SK-N-SH (cell line): ENCODE measurements at regions not wholly inside any gene's neighbourhood (a gene's known extent, or its start where the extent isn't known, plus 50 kb on each side); places are given as distances from the start of the nearest gene placed in this dataset.

Source experiments
- CTCF ChIA-PET: fragments of 300-600, 350-600 bp; formaldehyde crosslinking; extraction: SDS; loops from one replicate; lab custom pipeline; 2021; lab: Yijun Ruan, JAX
- POLR2A ChIA-PET: fragments of 350-600 bp; sonication (Branson Sonifier 250); formaldehyde crosslinking; extraction: SDS; loops from one replicate; lab custom pipeline; 2020; ENCODE audit warnings: antibody characterized with exemption, inconsistent platforms; lab: Yijun Ruan, JAX
- DNase-seq: peaks from one replicate; pipeline ENCODE4 v3.0.0; 2012
- H2AFZ ChIP-seq: fragments of 200-600 bp; sonication (generic); 2 replicates; pipeline ENCODE4 v1.8.1; 2016; ENCODE audit warnings: antibody characterized with exemption, mild to moderate bottlenecking, low read depth
- H3F3A ChIP-seq: fragments of 200-600 bp; sonication (generic); replicated peaks from 2 replicates; pipeline ENCODE3; 2016; ENCODE audit warnings: antibody characterized with exemption, mild to moderate bottlenecking; ENCODE audit not compliant: insufficient read depth
- H3K27ac ChIP-seq, 2 experiments: fragments of 200-500 bp in 1 of 2; fragments of 200-600 bp in 1 of 2; sonication (Bioruptor generic) in 1 of 2; sonication (generic), shearing (Covaris generic) in 1 of 2; 2 replicates each; pipeline versions ENCODE4 v1.5.1 to v1.6.1; 2014 to 2016; ENCODE audit warnings: low read depth in 2 of 2, inconsistent platforms in 1 of 2, low read length in 1 of 2, mild to moderate bottlenecking in 1 of 2, mixed read lengths in 1 of 2
- H3K27me3 ChIP-seq: fragments of 200-600 bp; sonication (generic), shearing (Covaris generic); 2 replicates; pipeline ENCODE4 v1.6.1; 2016; ENCODE audit warnings: mixed run types; ENCODE audit not compliant: insufficient read depth
- H3K36me3 ChIP-seq, 2 experiments: fragments of 200-500 bp in 1 of 2; fragments of 200-600 bp in 1 of 2; sonication (Bioruptor generic) in 1 of 2; sonication (generic) in 1 of 2; replicated peaks in 1 of 2; 2 replicates each; pipeline versions ENCODE3 to v1.5.1; 2014 to 2016; ENCODE audit warnings: low read length in 1 of 2, mild to moderate bottlenecking in 1 of 2; ENCODE audit not compliant: insufficient read depth in 2 of 2, control insufficient read depth in 1 of 2
- H3K4me1 ChIP-seq, 2 experiments: fragments of 200-500 bp in 1 of 2; fragments of 200-600 bp in 1 of 2; sonication (Bioruptor generic) in 1 of 2; sonication (generic), shearing (Covaris generic) in 1 of 2; 2 replicates each; pipeline versions ENCODE4 v1.5.1 to v1.6.1; 2014 to 2016; ENCODE audit warnings: low read depth in 1 of 2, low read length in 1 of 2, mixed run types in 1 of 2; ENCODE audit not compliant: insufficient read depth in 2 of 2, control insufficient read depth in 1 of 2
- H3K4me2 ChIP-seq: fragments of 200-600 bp; sonication (generic), shearing (Covaris generic); 2 replicates; pipeline ENCODE4 v1.6.1; 2017; ENCODE audit warnings: mixed run types
- H3K4me3 ChIP-seq, 2 experiments: fragments of 200-500 bp in 1 of 2; fragments of 200-600 bp in 1 of 2; sonication (Bioruptor generic) in 1 of 2; sonication (generic), shearing (Covaris generic) in 1 of 2; 2 replicates each; pipeline versions ENCODE4 v1.5.1 to v1.8.1; 2014 to 2016; ENCODE audit warnings: low read depth in 2 of 2, inconsistent platforms in 1 of 2, low read length in 1 of 2, mild to moderate bottlenecking in 1 of 2, mixed read lengths in 1 of 2, moderate library complexity in 1 of 2
- H3K79me2 ChIP-seq: fragments of 200-600 bp; sonication (generic); 2 replicates; pipeline ENCODE4 v1.8.1; 2017; ENCODE audit warnings: mild to moderate bottlenecking; ENCODE audit not compliant: insufficient read depth
- H3K9ac ChIP-seq: fragments of 200-600 bp; sonication (generic); 2 replicates; pipeline ENCODE4 v1.6.1; 2017; ENCODE audit warnings: mixed run types
- H3K9me2 ChIP-seq: fragments of 200-600 bp; sonication (generic); 2 replicates; pipeline ENCODE4 v1.6.1; 2017; ENCODE audit warnings: mixed run types
- H3K9me3 ChIP-seq: fragments of 200-600 bp; sonication (generic); 2 replicates; pipeline ENCODE4 v1.6.1; 2017; ENCODE audit warnings: mixed run types, mild to moderate bottlenecking, moderate library complexity
- H4K20me1 ChIP-seq: fragments of 200-600 bp; sonication (generic); 2 replicates; pipeline ENCODE4 v1.6.1; 2017; ENCODE audit warnings: mild to moderate bottlenecking, mixed run types; ENCODE audit not compliant: insufficient read depth
- CHD2 ChIP-seq: fragments of 150-350 bp; IDR thresholded peaks from 2 replicates; pipeline ENCODE4 v1.6.1; 2018; ENCODE audit warnings: low read length; ENCODE audit not compliant: partially characterized antibody
- EP300 ChIP-seq, 2 experiments: IDR thresholded peaks; 2 replicates each; pipeline versions ENCODE4 v1.4.0 to v1.6.1; 2012; ENCODE audit warnings: borderline replicate concordance in 1 of 2, low read depth in 1 of 2, low read length in 1 of 2
- EZH2phosphoT487 ChIP-seq: fragments of 200-600 bp; sonication (generic); IDR thresholded peaks from 2 replicates; pipeline ENCODE4 v1.6.1; 2017; ENCODE audit warnings: low read depth, mixed run types, mild to moderate bottlenecking, antibody characterized with exemption, moderate library complexity, borderline replicate concordance
- GATA2 ChIP-seq: sonication (generic); formaldehyde crosslinking; IDR thresholded peaks from 2 replicates; pipeline ENCODE4 v1.5.0; 2020; ENCODE audit warnings: mild to moderate bottlenecking, missing genetic modification reagents
- IRF3 ChIP-seq: fragments of 150-350 bp; IDR thresholded peaks from 2 replicates; pipeline ENCODE4 v1.6.1; 2016; ENCODE audit warnings: mild to moderate bottlenecking, low read depth, low read length
- MEF2A ChIP-seq: IDR thresholded peaks from 2 replicates; pipeline ENCODE4 v1.4.0; 2012; ENCODE audit warnings: low read depth, borderline replicate concordance
- MXI1 ChIP-seq: IDR thresholded peaks from 2 replicates; pipeline ENCODE4 v1.6.1; 2012; ENCODE audit warnings: mild to moderate bottlenecking, low read depth, low read length, improper control_type of control experiment
- NRF1 ChIP-seq: IDR thresholded peaks from 2 replicates; pipeline ENCODE4 v1.6.1; 2012; ENCODE audit warnings: low read depth, mild to moderate bottlenecking, low read length
- POLR2AphosphoS5 ChIP-seq: IDR thresholded peaks from 2 replicates; pipeline ENCODE4 v1.6.1; 2012; ENCODE audit warnings: low read depth, low read length
- RXRA ChIP-seq: IDR thresholded peaks from 2 replicates; pipeline ENCODE4 v1.4.0; 2012; ENCODE audit warnings: low read depth, mild to moderate bottlenecking, borderline replicate concordance
- SIN3A ChIP-seq: IDR thresholded peaks from 2 replicates; pipeline ENCODE4 v1.6.1; 2012; ENCODE audit warnings: low read depth, mild to moderate bottlenecking, low read length, moderate library complexity, borderline replicate concordance
- TAF1 ChIP-seq: IDR thresholded peaks from 2 replicates; pipeline ENCODE4 v1.6.1; 2012; ENCODE audit warnings: low read depth, mild to moderate bottlenecking, low read length, moderate library complexity, borderline replicate concordance
- TCF12 ChIP-seq: IDR thresholded peaks from 2 replicates; pipeline ENCODE4 v1.4.0; 2012
- YY1 ChIP-seq: IDR thresholded peaks from 2 replicates; pipeline ENCODE4 v1.4.0; 2012; ENCODE audit warnings: low read depth, mild to moderate bottlenecking
- WGBS: methylation state at CpG from one replicate; pipeline ENCODE4 v1.1.6; 2017; ENCODE audit warnings: low lambda C conversion rate; 5-methylcytosine and 5-hydroxymethylcytosine counted together
- TF ChIP-seq, protein P1 (sequence below): IDR thresholded peaks from 2 replicates; pipeline ENCODE4 v1.4.0; 2012; ENCODE audit warnings: low read depth, borderline replicate concordance

- ChIA-PET POLR2A (no interaction called here), CTCF (no interaction called here)
- no peaks in the 10 kb centered on the region for H3K36me3 ChIP-seq
- H3F3A ChIP-seq, result no peaks in the 10 kb centered on the region
- H3K9me2 ChIP-seq, result no peaks in the 10 kb centered on the region
- no peak for DNase-seq
- H3K4me2 ChIP-seq, result no peak overlapping the region
- no peak overlapping the region for H3K9ac ChIP-seq
- no peaks in the 10 kb centered on the region for H3K27me3 ChIP-seq
- H3K9me3 ChIP-seq, result no peaks in the 10 kb centered on the region
- no peaks in the 10 kb centered on the region for H4K20me1 ChIP-seq
- no peaks in the 10 kb centered on the region for H3K4me1 ChIP-seq
- no peaks in the 10 kb centered on the region for H3K79me2 ChIP-seq
- H3K4me3 ChIP-seq, result no peak overlapping the region
- H3K27ac ChIP-seq, result no peak overlapping the region
- WGBS, result 42% methylated on average over 13 of the region's 19 CpGs
- no peak for TF ChIP-seq RXRA
- no peak for TF ChIP-seq TAF1
- TF ChIP-seq MXI1, result no peak
- TF ChIP-seq GATA2 (CRISPR knock-in tag), result no peak
- TF ChIP-seq EZH2phosphoT487, result no peak
- TF ChIP-seq CHD2, result no peak
- TF ChIP-seq EP300 (IDR thresholded peaks at IDR 0.05; ENCODE audit: borderline replicate concordance in 1 of 2, low read depth in 1 of 2, low read length in 1 of 2), result no peak
- TF ChIP-seq POLR2AphosphoS5, result no peak
- no peak for TF ChIP-seq TCF12
- TF ChIP-seq, protein P1, sequence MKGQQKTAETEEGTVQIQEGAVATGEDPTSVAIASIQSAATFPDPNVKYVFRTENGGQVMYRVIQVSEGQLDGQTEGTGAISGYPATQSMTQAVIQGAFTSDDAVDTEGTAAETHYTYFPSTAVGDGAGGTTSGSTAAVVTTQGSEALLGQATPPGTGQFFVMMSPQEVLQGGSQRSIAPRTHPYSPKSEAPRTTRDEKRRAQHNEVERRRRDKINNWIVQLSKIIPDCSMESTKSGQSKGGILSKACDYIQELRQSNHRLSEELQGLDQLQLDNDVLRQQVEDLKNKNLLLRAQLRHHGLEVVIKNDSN, result no peak
- no peak overlapping the region for H2AFZ ChIP-seq
These were observed 240.9 kb upstream of the SALL1 start for GRCh38 chr16:51391798-51392511.

DNA sequence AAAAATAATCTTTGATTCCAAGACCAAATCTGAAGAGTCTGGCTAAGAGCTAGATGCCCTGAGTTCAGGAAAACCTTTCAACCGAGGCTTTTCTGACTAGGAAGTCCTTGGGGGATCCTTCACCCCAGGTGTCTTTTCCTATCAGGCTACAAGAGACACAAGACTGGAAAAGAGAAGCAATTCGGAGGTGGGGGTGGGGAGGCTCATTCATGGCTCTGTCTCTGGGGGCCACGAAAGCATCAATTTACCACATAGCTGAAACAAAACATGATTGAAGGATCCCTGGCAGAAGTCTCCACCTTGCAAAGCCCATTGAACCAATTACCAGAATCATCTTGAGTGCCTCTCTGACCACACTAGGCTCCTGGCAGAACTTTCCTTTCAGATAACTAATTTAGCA, 239.8 kb upstream of the SALL1 start:
- DNase-seq, result no peak
- no peak for TF ChIP-seq SIN3A
- no peak for TF ChIP-seq GATA2 (CRISPR knock-in tag)
- TF ChIP-seq IRF3, result no peak
- no peak for TF ChIP-seq POLR2AphosphoS5
- TF ChIP-seq MEF2A, result no peak
- TF ChIP-seq TAF1, result no peak
- TF ChIP-seq, protein P1, result no peak
- TF ChIP-seq NRF1, result no peak
- no peak for TF ChIP-seq YY1
- Histone ChIP-seq H2AFZ (no peak overlapping the region), H3K4me2 (no peak overlapping the region), H3K9me3 (no peaks in the 10 kb centered on the region), H3F3A (no peaks in the 10 kb centered on the region), H3K9me2 (no peaks in the 10 kb centered on the region), H3K79me2 (no peaks in the 10 kb centered on the region), H3K27ac (no peak overlapping the region), H3K4me1 (no peaks in the 10 kb centered on the region), H3K36me3 (no peaks in the 10 kb centered on the region), H4K20me1 (no peaks in the 10 kb centered on the region), H3K27me3 (no peaks in the 10 kb centered on the region), H3K4me3 (no peak overlapping the region), H3K9ac (no peak overlapping the region)
- CTCF ChIA-PET, result no interaction called here
- POLR2A ChIA-PET, result no interaction called here
- WGBS, result 6% methylated on average over 3 of the region's 3 CpGs
